ENCODE measurements at regions not wholly inside any gene's neighbourhood (a gene's known extent, or its start where the extent isn't known, plus 50 kb on each side); places are given as distances from the start of the nearest gene placed in this dataset.

DNA sequence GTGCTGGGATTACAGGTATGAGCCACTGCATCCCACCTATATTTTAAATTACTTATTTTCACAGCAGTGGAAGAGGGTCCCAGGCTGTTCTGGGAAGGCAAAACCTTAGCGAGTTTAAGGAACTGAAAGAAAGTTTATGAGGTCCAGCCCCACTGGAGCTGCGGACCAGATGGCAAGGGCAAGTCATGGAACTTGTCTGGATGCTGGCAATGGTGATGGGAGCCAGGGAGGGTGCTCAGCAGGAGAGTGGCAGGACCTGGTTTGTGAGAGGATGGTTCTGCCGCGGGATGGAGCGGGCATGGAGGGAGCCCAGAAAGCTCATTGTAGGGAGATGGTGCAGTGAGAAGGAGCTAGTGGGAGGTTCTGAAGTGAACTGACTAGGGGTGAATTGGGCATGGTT lies 50.6 kb upstream of the SLC45A1 start:
- no peaks in the 10 kb centered on the region for H3K9me3 ChIP-seq (ENCODE audit: control insufficient read depth in 2 of 2, insufficient read depth in 1 of 2, low read depth in 1 of 2, low read length in 1 of 2)
- DNase-seq, result no peak
- H3K36me3 ChIP-seq (ENCODE audit: control insufficient read depth in 3 of 3, insufficient read depth in 2 of 3, low read depth in 1 of 3, low read length in 3 of 3), result no peaks in the 10 kb centered on the region
- no peak for FAIRE-seq
- H3K27me3 ChIP-seq (ENCODE audit: control insufficient read depth in 3 of 3, insufficient read depth in 3 of 3, low read length in 3 of 3), result no peaks in the 10 kb centered on the region
- H3K27ac ChIP-seq (ENCODE audit: low read depth in 1 of 3, low read length in 2 of 3), result peak overlapping the region in 1 of 3 donors; percentile 3
- no peak overlapping the region for H3K4me3 ChIP-seq (ENCODE audit: low read depth in 1 of 3, low read length in 3 of 3)
- H3K4me1 ChIP-seq (ENCODE audit: control insufficient read depth in 3 of 3, insufficient read depth in 2 of 3, low read depth in 1 of 3, low read length in 2 of 3), result peaks cover 0 to 8% (median 2%) of the 10 kb centered on the region in 3 donors
- 65 to 76% (median 75%) methylated on average over 5 of the region's 5 CpGs for WGBS, 3 donors

DNA sequence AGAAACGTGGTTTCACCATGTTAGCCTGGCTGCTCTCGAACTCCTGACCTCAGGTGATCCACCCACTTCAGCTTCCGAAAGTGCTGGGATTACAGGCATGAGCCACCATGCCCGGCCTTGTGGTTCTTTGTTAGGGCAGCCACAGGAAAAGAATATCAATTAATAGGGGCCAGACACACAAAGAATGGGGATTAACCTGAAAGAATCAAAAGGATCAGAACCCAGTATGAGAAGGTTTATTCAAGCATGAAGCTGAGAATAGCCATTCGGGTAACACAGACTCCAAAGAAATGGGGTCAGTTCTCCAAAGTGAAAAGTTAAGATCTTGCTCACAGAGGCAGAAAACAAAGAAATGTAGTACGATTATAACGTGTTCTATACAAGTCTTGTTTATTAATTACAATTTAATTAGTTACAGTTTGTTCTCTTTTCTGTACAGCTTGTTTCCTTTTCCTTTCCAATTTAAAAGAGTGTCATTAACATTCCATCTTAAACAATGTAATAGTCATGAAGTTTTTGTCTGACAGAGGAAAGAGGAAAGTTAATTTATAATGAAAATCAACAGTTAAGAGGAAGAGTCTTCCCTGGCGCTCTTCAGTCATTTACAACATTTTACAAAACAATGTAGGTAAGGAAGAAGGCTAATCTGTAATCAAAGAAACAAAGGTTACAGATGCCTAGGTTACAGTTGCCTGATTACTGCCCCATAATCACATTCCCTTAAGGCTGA lies 51.3 kb upstream of the SLC45A1 start:
- H3K36me3 ChIP-seq (ENCODE audit: control insufficient read depth in 3 of 3, insufficient read depth in 2 of 3, low read depth in 1 of 3, low read length in 3 of 3), result no peaks in the 10 kb centered on the region
- no peak overlapping the region for H3K27ac ChIP-seq (ENCODE audit: low read depth in 1 of 3, low read length in 2 of 3)
- WGBS, 3 donors, result 45 to 54% (median 53%) methylated on average over 8 of the region's 8 CpGs
- H3K4me3 ChIP-seq (ENCODE audit: low read depth in 1 of 3, low read length in 3 of 3), result no peak overlapping the region
- H3K9me3 ChIP-seq (ENCODE audit: control insufficient read depth in 2 of 2, insufficient read depth in 1 of 2, low read depth in 1 of 2, low read length in 1 of 2), result no peaks in the 10 kb centered on the region
- H3K4me1 ChIP-seq (ENCODE audit: control insufficient read depth in 3 of 3, insufficient read depth in 2 of 3, low read depth in 1 of 3, low read length in 2 of 3), result peaks cover 0 to 8% (median 2%) of the 10 kb centered on the region in 3 donors
- DNase-seq (peak in 1 of 2 donors; percentile 22), FAIRE-seq (no peak)
- no peaks in the 10 kb centered on the region for H3K27me3 ChIP-seq (ENCODE audit: control insufficient read depth in 3 of 3, insufficient read depth in 3 of 3, low read length in 3 of 3)

DNA sequence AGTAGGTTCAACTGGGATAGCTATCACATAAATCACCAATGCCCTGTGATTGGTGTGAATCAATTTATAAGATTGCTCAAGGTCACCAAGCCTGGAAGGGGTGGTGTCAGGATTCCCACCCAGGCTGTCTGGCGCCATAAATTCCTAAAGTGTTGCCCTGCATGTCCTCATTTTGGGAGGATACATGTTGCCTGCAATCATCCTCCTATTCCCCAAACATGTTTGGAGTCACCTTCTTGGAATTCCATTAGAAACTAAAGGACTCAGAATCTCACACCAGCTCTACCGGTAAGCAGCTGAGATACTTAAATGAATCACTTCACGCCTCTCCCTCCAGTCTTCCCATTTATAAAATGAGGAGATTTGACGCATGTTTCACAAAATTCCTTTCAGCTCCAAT lies 54.1 kb upstream of the SLC45A1 start:
- 92 to 96% (median 95%) methylated on average over 4 of the region's 4 CpGs for WGBS, 3 donors
- no peaks in the 10 kb centered on the region for H3K27me3 ChIP-seq (ENCODE audit: control insufficient read depth in 3 of 3, insufficient read depth in 3 of 3, low read length in 3 of 3)
- H3K9me3 ChIP-seq (ENCODE audit: control insufficient read depth in 2 of 2, insufficient read depth in 1 of 2, low read depth in 1 of 2, low read length in 1 of 2), result no peaks in the 10 kb centered on the region
- no peak for DNase-seq
- H3K4me3 ChIP-seq (ENCODE audit: low read depth in 1 of 3, low read length in 3 of 3), result no peak overlapping the region
- no peak overlapping the region for H3K27ac ChIP-seq (ENCODE audit: low read depth in 1 of 3, low read length in 2 of 3)
- no peaks in the 10 kb centered on the region for H3K36me3 ChIP-seq (ENCODE audit: control insufficient read depth in 3 of 3, insufficient read depth in 2 of 3, low read depth in 1 of 3, low read length in 3 of 3)
- H3K4me1 ChIP-seq (ENCODE audit: control insufficient read depth in 3 of 3, insufficient read depth in 2 of 3, low read depth in 1 of 3, low read length in 2 of 3), result peaks cover 2 to 22% (median 4%) of the 10 kb centered on the region in 3 donors
- FAIRE-seq, result no peak

DNA sequence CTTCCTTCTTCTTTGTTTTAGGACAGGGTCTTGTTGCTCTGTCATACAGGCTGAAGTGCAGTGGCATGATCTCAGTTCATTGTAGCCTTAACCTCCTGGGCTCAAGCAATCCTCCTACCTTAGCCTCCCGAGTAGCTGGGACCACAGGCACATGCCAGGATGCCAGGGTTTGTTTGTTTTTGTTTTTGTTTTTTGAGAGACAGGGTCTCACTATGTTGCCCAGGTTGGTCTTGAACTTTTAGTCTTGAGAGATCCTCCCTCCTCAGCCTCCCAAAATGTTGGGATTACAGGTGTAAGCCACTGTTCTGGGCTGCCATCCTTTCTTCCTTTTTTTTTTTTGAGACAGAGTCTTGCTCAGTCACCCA lies 56.5 kb upstream of the SLC45A1 start:
- H3K4me3 ChIP-seq (ENCODE audit: low read depth in 1 of 3, low read length in 3 of 3), result no peak overlapping the region
- no peaks in the 10 kb centered on the region for H3K36me3 ChIP-seq (ENCODE audit: control insufficient read depth in 3 of 3, insufficient read depth in 2 of 3, low read depth in 1 of 3, low read length in 3 of 3)
- no peak overlapping the region for H3K27ac ChIP-seq (ENCODE audit: low read depth in 1 of 3, low read length in 2 of 3)
- FAIRE-seq, result no peak
- WGBS, 3 donors, result 78 to 96% (median 93%) methylated on average over 1 of the region's 1 CpG
- no peaks in the 10 kb centered on the region for H3K9me3 ChIP-seq (ENCODE audit: control insufficient read depth in 2 of 2, insufficient read depth in 1 of 2, low read depth in 1 of 2, low read length in 1 of 2)
- H3K27me3 ChIP-seq (ENCODE audit: control insufficient read depth in 3 of 3, insufficient read depth in 3 of 3, low read length in 3 of 3), result no peaks in the 10 kb centered on the region
- no peak for DNase-seq
- H3K4me1 ChIP-seq (ENCODE audit: control insufficient read depth in 3 of 3, insufficient read depth in 2 of 3, low read depth in 1 of 3, low read length in 2 of 3), result peaks cover 2 to 28% (median 4%) of the 10 kb centered on the region in 3 donors

DNA sequence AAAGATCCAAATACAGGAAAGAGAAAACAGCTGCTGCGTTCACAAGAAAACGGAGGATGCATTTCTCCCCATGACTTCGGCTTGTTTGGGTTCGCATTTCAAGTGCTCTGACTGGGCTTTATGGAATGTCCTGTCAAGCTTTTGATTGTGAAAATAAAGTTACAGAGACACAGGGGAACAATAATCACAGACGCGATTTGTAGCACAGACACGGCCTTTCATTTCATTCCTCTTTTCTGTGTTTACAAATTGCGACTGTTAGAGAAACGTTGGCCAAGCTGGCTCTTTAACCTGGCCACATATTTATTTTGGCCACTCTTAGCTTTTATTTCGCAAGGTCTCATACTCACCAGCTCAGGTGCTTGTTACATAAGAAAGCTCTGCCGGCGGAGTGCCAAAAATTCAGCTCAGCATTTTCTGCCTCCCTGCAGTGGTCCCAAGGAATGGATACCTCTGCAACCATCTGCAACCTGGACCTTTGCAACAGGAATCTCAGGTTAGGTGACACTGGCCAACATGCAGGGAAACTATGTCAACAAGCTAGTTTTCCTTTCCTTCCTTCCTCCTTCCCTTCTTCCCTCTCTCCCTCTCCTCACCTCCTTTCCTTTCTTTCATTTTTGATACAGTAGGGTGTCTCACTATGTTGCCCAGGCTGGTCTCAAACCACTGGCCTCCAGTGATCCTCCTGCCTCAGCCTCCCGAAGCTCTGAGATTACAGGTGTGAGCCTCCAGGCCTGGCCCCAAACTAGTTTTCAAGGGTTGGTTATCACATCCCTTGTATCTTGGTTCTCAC lies 58.2 kb upstream of the SLC45A1 start:
- WGBS, 3 donors, result 18 to 37% (median 32%) methylated on average over 13 of the region's 13 CpGs
- no peaks in the 10 kb centered on the region for H3K9me3 ChIP-seq (ENCODE audit: control insufficient read depth in 2 of 2, insufficient read depth in 1 of 2, low read depth in 1 of 2, low read length in 1 of 2)
- peak overlapping the region in 1 of 3 donors; percentile 9 for H3K4me3 ChIP-seq (ENCODE audit: low read depth in 1 of 3, low read length in 3 of 3)
- no peaks in the 10 kb centered on the region for H3K36me3 ChIP-seq (ENCODE audit: control insufficient read depth in 3 of 3, insufficient read depth in 2 of 3, low read depth in 1 of 3, low read length in 3 of 3)
- FAIRE-seq (no peak), DNase-seq (peak in 1 of 2 donors; percentile 52)
- H3K4me1 ChIP-seq (ENCODE audit: control insufficient read depth in 3 of 3, insufficient read depth in 2 of 3, low read depth in 1 of 3, low read length in 2 of 3), result peaks cover 2 to 27% (median 4%) of the 10 kb centered on the region in 3 donors
- no peaks in the 10 kb centered on the region for H3K27me3 ChIP-seq (ENCODE audit: control insufficient read depth in 3 of 3, insufficient read depth in 3 of 3, low read length in 3 of 3)
- peak overlapping the region; percentile 76 to 85 (median 85) for H3K27ac ChIP-seq (ENCODE audit: low read depth in 1 of 3, low read length in 2 of 3)

DNA sequence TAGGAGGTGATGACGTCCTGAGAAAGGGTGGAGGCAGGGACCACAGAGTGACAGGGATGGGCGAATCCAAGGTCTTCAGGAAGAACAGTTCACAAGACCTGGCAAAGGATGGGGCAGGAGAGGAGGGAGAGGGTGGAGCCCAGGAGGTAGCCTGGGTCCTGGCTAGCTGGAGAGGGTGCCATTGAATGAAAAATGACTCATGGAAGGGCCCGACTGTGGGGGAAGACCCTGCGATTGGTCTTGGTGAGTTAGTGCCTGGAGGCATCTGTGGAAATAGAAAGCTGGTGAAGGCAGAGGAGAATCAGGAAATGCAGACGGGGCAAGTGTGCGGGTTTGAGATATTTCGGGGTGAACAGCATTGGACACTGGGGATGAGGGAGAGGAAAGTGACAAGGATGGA lies 60.3 kb upstream of the SLC45A1 start:
- FAIRE-seq, result no peak
- WGBS, 3 donors, result 77 to 87% (median 82%) methylated on average over 7 of the region's 7 CpGs

DNA sequence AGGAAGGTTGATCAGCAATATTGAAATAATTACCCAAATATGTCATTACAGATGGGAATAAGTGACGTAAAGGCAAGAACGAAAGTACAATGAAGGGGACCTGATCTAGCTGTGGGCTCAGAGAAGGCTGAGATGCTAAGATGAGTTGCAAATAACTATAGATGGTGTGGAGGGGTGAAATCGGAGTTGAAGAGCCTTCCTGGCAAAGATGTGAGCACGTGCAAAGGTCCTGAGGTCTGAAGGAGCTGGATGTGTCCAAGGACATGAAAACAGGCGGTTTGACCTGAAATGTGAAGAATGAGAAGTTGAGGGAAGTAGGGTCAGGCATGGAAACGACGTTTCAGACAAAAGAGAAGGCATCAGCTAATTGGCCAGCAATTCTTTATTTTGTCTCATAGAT lies 61.6 kb upstream of the SLC45A1 start:
- no peak for DNase-seq
- Histone ChIP-seq H3K27me3 (ENCODE audit: control insufficient read depth in 3 of 3, insufficient read depth in 3 of 3, low read length in 3 of 3) (no peaks in the 10 kb centered on the region), H3K27ac (ENCODE audit: low read depth in 1 of 3, low read length in 2 of 3) (no peak overlapping the region), H3K4me3 (ENCODE audit: low read depth in 1 of 3, low read length in 3 of 3) (no peak overlapping the region), H3K36me3 (ENCODE audit: control insufficient read depth in 3 of 3, insufficient read depth in 2 of 3, low read depth in 1 of 3, low read length in 3 of 3) (no peaks in the 10 kb centered on the region), H3K9me3 (ENCODE audit: control insufficient read depth in 2 of 2, insufficient read depth in 1 of 2, low read depth in 1 of 2, low read length in 1 of 2) (no peaks in the 10 kb centered on the region), H3K4me1 (ENCODE audit: control insufficient read depth in 3 of 3, insufficient read depth in 2 of 3, low read depth in 1 of 3, low read length in 2 of 3) (peaks cover 0 to 27% (median 4%) of the 10 kb centered on the region in 3 donors)
- no peak for FAIRE-seq
- 93 to 98% (median 95%) methylated on average over 7 of the region's 7 CpGs for WGBS, 3 donors

More for the DNA sequence above, 60.3 kb upstream of the SLC45A1 start:
- no peak for DNase-seq
- Histone ChIP-seq H3K4me1 (ENCODE audit: control insufficient read depth in 3 of 3, insufficient read depth in 2 of 3, low read depth in 1 of 3, low read length in 2 of 3) (peaks cover 0 to 27% (median 4%) of the 10 kb centered on the region in 3 donors), H3K27me3 (ENCODE audit: control insufficient read depth in 3 of 3, insufficient read depth in 3 of 3, low read length in 3 of 3) (no peaks in the 10 kb centered on the region), H3K9me3 (ENCODE audit: control insufficient read depth in 2 of 2, insufficient read depth in 1 of 2, low read depth in 1 of 2, low read length in 1 of 2) (no peaks in the 10 kb centered on the region), H3K4me3 (ENCODE audit: low read depth in 1 of 3, low read length in 3 of 3) (no peak overlapping the region), H3K27ac (ENCODE audit: low read depth in 1 of 3, low read length in 2 of 3) (no peak overlapping the region), H3K36me3 (ENCODE audit: control insufficient read depth in 3 of 3, insufficient read depth in 2 of 3, low read depth in 1 of 3, low read length in 3 of 3) (no peaks in the 10 kb centered on the region)

DNA sequence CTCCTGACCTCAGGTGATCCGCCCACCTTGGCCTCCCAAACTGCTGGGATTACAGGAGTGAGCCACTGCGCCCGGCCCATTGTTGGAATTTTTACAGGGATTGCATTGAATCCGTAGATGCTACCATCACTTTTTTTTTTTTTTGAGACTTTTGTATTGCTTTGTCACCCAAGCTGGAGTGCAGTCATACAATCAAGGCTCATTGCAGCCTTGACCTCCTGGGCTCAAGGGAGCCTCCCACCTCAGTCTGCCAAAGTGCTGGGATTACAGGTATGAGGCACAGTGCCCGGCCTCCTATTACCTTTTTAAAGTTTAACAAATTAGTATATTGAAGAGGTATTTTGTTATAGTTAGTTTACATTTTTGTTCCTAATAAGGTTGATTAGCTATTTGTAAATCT lies 62.2 kb upstream of the SLC45A1 start:
- Histone ChIP-seq H3K27me3 (ENCODE audit: control insufficient read depth in 3 of 3, insufficient read depth in 3 of 3, low read length in 3 of 3) (no peaks in the 10 kb centered on the region), H3K4me3 (ENCODE audit: low read depth in 1 of 3, low read length in 3 of 3) (no peak overlapping the region), H3K4me1 (ENCODE audit: control insufficient read depth in 3 of 3, insufficient read depth in 2 of 3, low read depth in 1 of 3, low read length in 2 of 3) (peaks cover 0 to 27% (median 4%) of the 10 kb centered on the region in 3 donors), H3K27ac (ENCODE audit: low read depth in 1 of 3, low read length in 2 of 3) (no peak overlapping the region), H3K9me3 (ENCODE audit: control insufficient read depth in 2 of 2, insufficient read depth in 1 of 2, low read depth in 1 of 2, low read length in 1 of 2) (no peaks in the 10 kb centered on the region), H3K36me3 (ENCODE audit: control insufficient read depth in 3 of 3, insufficient read depth in 2 of 3, low read depth in 1 of 3, low read length in 3 of 3) (no peaks in the 10 kb centered on the region)
- 75 to 90% (median 85%) methylated on average over 5 of the region's 5 CpGs for WGBS, 3 donors
- no peak for FAIRE-seq
- DNase-seq, result no peak
